Nephron (organoid): ENCODE measurements at regions not wholly inside any gene's neighbourhood (a gene's known extent, or its start where the extent isn't known, plus 50 kb on each side); places are given as distances from the start of the nearest gene placed in this dataset.

Experiments used
- H3K27ac Mint-ChIP-seq, 3 experiments: 2 replicates each; pipeline ENCODE4 v1.8.0; 2020; ENCODE audit warnings: mixed read lengths in 3 of 3, mild to moderate bottlenecking in 2 of 3, moderate library complexity in 1 of 3
- H3K27me3 Mint-ChIP-seq: 2 replicates; pipeline ENCODE4 v1.8.0; 2021; ENCODE audit warnings: low read depth, mild to moderate bottlenecking, moderate library complexity, mixed read lengths
- H3K36me3 Mint-ChIP-seq: 2 replicates; pipeline ENCODE4 v1.8.0; 2020; ENCODE audit warnings: low read depth, mixed read lengths
- H3K4me1 Mint-ChIP-seq: 2 replicates; pipeline ENCODE4 v1.8.0; 2020; ENCODE audit warnings: mixed read lengths
- H3K4me3 Mint-ChIP-seq, 3 experiments: 2 replicates each; pipeline ENCODE4 v1.8.0; 2020; ENCODE audit warnings: mild to moderate bottlenecking in 3 of 3, mixed read lengths in 3 of 3, moderate library complexity in 2 of 3
- H3K9me3 Mint-ChIP-seq: 2 replicates; pipeline ENCODE4 v1.8.0; 2020; ENCODE audit warnings: mixed read lengths
- TF ChIP-seq, protein P1 (sequence below), 3 experiments: fragments of 200-600 bp; sonication (generic); IDR thresholded peaks; one replicate each; pipeline ENCODE4 v1.5.0; 2021; ENCODE audit warnings: antibody characterized with exemption in 3 of 3; ENCODE audit not compliant: unreplicated experiment in 3 of 3

GRCh38 chr9:129422843-129423192 is 198.1 kb downstream of the C9orf50 start:
- H3K9me3 Mint-ChIP-seq: no peaks in the 10 kb centered on the region

DNA sequence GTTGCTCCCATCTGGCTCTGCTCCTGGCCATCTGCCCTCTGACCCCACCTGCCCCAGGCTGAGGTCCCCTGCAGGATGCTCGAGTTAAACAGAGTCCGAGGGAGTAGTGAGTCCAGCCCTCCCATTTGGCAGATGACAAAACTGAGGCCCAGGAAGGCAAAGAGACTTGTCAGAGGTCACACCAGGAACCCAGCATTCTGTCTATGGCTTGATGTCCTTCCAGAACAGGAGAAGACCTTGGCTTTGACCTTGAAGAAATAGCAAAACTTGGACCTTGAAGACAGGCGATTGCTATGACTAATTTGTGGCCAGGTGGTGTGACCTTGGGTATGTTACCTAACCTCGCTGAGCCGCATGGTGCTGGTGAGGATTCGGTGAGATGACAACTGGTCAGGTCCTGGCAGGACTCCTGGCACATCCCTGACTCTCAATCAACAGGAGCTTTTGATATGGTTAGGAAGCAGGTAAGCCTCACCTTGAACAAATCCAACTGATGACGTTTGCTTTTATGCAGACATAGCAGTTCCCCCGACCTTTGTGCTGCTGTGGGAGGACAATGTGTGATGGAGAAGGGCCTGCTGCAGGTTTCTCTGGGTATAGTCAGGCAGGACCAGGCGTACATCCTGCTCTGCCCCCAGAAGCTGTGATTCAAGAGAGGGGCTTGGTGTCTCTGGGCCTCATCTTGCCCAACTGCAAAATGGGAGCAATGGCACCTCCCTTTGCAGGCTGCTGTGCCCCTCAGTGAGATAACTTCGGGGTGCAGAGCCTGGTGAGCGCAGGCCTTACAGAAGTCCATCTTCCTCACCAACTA is 198.7 kb downstream of the C9orf50 start:
- Mint-ChIP-seq H3K27ac (peak overlapping the region in 2 of 3 experiments; percentile 55 to 89), H3K4me1 (peaks cover 24% of the 10 kb centered on the region)
- TF ChIP-seq, protein P1, sequence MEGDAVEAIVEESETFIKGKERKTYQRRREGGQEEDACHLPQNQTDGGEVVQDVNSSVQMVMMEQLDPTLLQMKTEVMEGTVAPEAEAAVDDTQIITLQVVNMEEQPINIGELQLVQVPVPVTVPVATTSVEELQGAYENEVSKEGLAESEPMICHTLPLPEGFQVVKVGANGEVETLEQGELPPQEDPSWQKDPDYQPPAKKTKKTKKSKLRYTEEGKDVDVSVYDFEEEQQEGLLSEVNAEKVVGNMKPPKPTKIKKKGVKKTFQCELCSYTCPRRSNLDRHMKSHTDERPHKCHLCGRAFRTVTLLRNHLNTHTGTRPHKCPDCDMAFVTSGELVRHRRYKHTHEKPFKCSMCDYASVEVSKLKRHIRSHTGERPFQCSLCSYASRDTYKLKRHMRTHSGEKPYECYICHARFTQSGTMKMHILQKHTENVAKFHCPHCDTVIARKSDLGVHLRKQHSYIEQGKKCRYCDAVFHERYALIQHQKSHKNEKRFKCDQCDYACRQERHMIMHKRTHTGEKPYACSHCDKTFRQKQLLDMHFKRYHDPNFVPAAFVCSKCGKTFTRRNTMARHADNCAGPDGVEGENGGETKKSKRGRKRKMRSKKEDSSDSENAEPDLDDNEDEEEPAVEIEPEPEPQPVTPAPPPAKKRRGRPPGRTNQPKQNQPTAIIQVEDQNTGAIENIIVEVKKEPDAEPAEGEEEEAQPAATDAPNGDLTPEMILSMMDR (IDR thresholded peaks at IDR 0.05; ENCODE audit: unreplicated experiment in 3 of 3): no peak

More at GRCh38 chr9:129422843-129423192, 198.1 kb downstream of the C9orf50 start:
- peaks cover 12% of the 10 kb centered on the region for H3K27me3 Mint-ChIP-seq
- no peak overlapping the region for H3K4me3 Mint-ChIP-seq
- no peaks in the 10 kb centered on the region for H3K36me3 Mint-ChIP-seq
- H3K27ac Mint-ChIP-seq: peak overlapping the region; percentile 79 to 89 (median 88)
- H3K4me1 Mint-ChIP-seq: peaks cover 22% of the 10 kb centered on the region
- TF ChIP-seq, protein P1 (IDR thresholded peaks at IDR 0.05; ENCODE audit: unreplicated experiment in 3 of 3): no peak

GRCh38 chr9:129421371-129421770 is 199.5 kb downstream of the C9orf50 start:
- Mint-ChIP-seq H3K4me1 (peaks cover 32% of the 10 kb centered on the region), H3K9me3 (no peaks in the 10 kb centered on the region), H3K27ac (peak overlapping the region; percentile 64 to 79 (median 66)), H3K27me3 (peaks cover 10% of the 10 kb centered on the region), H3K36me3 (no peaks in the 10 kb centered on the region), H3K4me3 (no peak overlapping the region)
- TF ChIP-seq, protein P1 (IDR thresholded peaks at IDR 0.05; ENCODE audit: unreplicated experiment in 3 of 3): no peak

More for the DNA sequence above, 198.7 kb downstream of the C9orf50 start:
- H3K9me3 Mint-ChIP-seq: no peaks in the 10 kb centered on the region
- no peak overlapping the region for H3K4me3 Mint-ChIP-seq
- H3K27me3 Mint-ChIP-seq: peaks cover 8% of the 10 kb centered on the region
- no peaks in the 10 kb centered on the region for H3K36me3 Mint-ChIP-seq

DNA sequence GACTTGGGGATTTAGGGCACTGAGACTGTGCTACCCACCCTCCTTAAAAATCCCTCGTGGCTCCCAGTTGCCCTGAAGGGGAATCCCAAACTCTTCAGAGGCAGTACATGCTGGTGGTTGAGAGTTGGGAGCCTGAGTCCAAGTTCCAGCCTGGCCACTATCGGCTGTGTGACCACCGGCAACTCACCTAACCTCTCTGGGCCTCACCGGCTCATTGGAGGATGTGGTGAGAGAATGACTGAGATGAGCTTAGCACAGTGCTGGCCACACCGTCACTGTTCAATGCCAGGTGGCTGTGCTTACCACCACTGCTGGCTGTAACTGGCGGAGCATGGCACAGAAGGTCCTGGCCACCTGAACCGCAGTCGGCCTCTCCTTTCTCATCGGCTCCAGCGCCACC is 200.2 kb downstream of the C9orf50 start:
- H3K27ac Mint-ChIP-seq: no peak overlapping the region
- TF ChIP-seq, protein P1 (IDR thresholded peaks at IDR 0.05; ENCODE audit: unreplicated experiment in 3 of 3): no peak
- H3K9me3 Mint-ChIP-seq: no peaks in the 10 kb centered on the region
- peaks cover 35% of the 10 kb centered on the region for H3K4me1 Mint-ChIP-seq
- no peak overlapping the region for H3K4me3 Mint-ChIP-seq
- H3K27me3 Mint-ChIP-seq: peaks cover 8% of the 10 kb centered on the region
- no peaks in the 10 kb centered on the region for H3K36me3 Mint-ChIP-seq

DNA sequence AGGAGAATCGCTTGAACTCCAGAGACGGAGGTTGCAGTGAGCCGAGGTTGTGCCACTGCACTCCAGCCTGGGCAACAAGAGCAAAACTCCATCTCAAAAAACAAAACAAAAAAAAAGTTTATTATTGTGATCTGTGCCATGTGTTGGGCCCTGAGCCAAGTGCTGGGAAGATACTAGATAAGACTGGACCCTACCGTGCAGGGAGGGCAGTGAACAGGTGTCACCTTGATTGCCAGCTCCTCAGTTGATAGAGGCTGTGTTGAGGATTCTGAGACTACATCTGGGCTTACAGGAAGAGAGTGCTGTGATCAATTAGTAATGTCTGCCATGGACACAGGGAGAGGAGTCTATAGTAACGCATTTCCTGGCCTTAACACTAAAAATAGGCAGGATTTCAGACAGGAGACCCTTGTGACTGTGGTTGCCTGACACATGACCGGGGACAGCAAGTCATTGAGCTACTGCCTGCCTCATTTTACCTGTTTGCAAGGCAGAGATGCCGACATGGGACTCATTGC is 201.5 kb downstream of the C9orf50 start:
- Mint-ChIP-seq H3K4me1 (peaks cover 44% of the 10 kb centered on the region), H3K27me3 (peaks cover 8% of the 10 kb centered on the region), H3K4me3 (no peak overlapping the region), H3K36me3 (no peaks in the 10 kb centered on the region), H3K9me3 (no peaks in the 10 kb centered on the region), H3K27ac (peak overlapping the region; percentile 39 to 80 (median 66))
- TF ChIP-seq, protein P1 (IDR thresholded peaks at IDR 0.05; ENCODE audit: unreplicated experiment in 3 of 3): no peak
